HG03442 (cell line): ENCODE measurements at regions not wholly inside any gene's neighbourhood (a gene's known extent, or its start where the extent isn't known, plus 50 kb on each side); places are given as distances from the start of the nearest gene placed in this dataset.
"Not testable (repeated sequence)": the region's sequence is repeated elsewhere in the genome, so short reads cannot be mapped to it uniquely, and the experiment has no call there.

Experiments used
- ATAC-seq: cut with Tn5 transposase; IDR thresholded peaks from one replicate; pipeline ENCODE4 v1.9.1; 2021; ENCODE audit warnings: mild to moderate bottlenecking, moderate library complexity; ENCODE audit not compliant: unreplicated experiment

GRCh38 chr5:173667702-173668101 lies 51.3 kb upstream of the BOD1 start:
- no peak for ATAC-seq

GRCh38 chr5:173668245-173668800 lies 51.9 kb upstream of the BOD1 start:
- ATAC-seq: no peak

- no peak for ATAC-seq
Observed at GRCh38 chr5:173668910-173669309, 52.5 kb upstream of the BOD1 start.

DNA sequence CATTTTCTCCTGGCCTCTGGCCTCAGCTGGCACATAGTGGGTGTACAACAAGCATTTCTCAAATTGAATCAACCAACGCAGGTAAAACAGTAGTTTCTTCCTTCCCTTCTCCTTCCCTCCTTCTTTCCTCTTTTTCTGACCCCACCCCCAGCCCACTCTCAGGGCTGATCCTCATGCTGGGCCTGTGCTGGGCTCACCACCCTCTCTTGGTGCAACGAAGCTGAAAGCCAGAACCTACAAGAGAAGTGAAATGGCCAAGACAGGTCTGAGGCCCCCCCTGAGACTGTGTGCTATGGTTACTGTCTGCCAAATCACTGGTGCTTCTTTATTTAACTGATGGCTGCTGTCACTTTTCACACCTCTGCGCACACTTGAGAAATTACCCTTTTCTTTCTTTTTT lies 53.0 kb upstream of the BOD1 start:
- no peak for ATAC-seq

DNA sequence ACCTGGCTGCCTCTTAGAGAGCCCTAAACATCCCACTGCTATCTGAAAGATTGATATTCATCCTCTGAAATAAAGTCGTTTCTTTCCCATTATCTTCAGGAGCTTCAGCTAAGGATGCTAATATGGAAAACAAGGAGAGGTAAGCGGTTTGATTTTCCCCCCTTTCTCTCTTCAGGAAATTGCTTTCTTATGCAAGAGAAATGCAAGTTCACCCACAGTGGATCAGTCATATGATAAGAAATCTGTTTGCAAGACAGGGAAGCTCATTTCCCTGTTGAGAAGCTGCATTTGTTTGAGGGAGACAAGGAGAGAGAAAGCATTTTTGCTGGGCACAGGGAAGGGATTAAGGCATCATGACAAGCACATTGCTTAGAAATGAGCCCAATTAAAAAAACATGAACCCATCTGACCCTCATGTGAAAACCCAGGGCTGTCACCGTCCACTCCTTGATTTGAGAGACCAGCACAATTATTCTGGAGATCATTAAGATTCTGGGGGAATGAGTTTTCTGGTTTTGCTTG lies 53.7 kb upstream of the BOD1 start:
- ATAC-seq: no peak

- no peak for ATAC-seq
Observed at GRCh38 chr5:173670791-173671120, 54.3 kb upstream of the BOD1 start.

DNA sequence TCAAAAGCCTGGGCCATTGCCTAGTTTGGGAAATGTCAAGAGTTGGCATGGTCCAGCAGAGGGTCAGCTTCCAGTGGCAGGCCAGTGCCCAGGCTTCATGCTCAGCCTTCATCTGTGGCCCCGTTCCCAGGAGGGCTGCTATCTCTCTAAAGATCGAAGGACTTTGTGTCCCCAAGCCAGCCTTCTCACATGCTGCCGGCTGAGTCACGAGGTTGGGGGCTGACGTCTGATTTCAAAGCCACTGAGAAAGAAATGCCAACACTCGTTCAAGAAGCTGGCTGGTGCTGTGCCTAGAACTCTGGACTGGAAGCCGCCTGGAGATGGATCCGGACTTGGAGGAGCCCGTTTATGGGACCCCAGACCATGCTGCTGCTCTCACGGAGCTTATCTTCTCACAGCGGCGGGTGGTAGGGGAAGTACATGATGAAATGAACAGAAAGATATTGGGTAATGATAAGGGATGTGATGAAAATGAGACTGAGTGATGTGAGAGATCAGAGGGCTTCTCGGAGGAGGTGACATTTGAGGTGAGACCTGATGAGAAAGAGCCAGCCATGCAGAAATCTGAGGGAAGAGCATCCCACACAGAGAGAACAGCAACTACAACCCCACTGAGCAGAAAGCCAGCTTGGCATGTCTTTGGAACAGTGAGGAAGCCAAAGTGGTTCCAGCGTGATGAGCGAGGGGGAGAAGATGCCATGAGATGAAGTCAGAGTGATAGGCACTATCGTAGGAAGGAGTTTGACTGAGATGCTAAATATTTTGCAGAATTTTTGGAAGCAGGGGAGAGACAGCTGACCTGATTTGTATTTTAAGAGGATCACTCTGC lies 54.9 kb upstream of the BOD1 start:
- no peak for ATAC-seq

DNA sequence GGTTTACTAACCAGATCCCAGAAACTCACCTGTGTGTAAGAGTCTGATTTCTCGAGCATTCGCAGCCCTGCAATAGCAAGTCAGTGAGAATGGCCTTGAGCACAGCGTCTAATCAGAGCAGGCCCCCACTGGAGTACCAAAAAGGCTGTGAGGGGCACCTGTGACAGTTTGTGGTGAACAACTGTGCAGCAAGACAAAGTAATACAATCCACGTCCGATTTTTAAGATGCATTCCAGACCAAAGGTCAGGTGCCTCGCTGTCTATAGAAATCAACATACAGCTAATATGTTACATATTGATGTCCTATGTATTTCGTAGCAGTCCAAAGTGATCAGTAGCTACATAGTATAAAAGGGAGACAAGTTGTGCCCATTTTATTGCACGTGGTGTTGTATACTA lies 55.7 kb upstream of the BOD1 start:
- no peak for ATAC-seq

- no peak for ATAC-seq
Observed at GRCh38 chr5:173672891-173673290, 56.4 kb upstream of the BOD1 start.

DNA sequence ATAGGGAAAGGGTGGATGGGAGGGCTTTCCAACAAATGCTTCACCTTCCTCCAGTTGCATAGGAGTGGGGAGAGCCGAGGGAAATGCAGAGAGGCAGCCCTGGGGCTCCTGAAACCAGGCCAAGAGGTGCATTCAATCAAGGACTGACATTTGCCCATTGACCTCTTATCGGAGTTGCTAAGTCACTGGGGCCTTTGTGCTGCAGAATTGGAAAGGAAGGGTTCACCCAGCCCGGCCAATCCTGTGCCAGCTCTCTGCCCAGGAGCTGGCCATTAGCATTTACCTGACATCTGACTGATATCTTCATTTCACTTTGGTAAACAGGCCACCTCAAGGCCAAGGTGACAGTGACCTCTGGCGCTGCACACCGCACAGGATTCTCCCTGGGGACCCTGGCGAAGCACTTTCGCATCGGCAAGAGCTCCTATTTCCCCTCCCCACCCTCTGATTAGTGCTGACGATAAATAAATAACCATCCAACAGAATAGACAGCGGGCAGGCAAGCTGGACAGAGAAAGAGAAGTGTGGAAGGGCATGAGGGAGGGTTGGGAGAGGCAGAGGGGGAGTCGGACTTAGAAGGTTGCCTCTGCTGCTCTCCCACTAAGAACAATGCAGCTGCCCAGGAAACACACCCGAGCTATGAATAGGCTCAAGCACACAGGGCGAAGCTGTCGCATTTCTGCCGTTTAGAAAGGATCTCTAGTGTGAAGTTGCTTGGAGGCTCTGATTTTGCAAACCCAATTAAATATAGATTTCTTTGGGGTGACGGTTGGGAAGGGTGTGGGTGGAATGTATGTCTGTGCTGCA lies 57.0 kb upstream of the BOD1 start:
- ATAC-seq: no peak

DNA sequence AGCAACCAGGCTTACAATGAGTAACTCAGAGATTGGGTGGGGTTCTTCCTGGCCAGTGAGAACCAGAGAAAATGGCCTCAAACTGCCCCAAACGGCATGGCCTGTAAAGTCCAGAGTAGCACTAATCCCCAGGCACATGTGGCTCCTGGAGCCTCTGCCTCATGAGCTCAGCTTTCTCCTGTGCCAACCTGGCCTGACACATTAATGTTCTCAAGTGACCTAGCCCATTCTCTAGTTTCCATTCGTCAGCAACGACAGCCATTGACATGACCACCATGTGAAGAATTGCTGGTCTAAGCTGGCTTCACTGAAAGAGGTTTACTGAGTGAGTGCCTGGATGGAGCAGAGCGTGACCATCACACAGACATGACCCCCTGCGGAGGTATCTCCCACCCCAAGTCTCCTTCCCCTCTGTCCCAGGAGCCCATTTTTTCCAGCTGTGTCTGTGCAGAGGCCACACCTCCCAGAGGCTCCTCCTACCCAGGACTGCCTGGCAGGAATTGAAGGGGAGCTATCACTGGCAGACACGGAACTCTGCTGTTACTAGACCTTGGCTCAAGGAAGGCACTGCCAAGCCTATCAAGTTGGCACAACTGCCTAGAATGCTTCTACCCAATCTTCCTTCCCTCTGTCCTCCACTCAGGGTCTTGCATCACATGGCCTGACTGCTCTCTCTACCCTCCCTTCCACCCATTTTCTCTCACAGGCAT lies 59.0 kb upstream of the BOD1 start:
- ATAC-seq: no peak

- ATAC-seq: no peak
Observed at GRCh38 chr5:173676375-173676774, 59.9 kb upstream of the BOD1 start.

GRCh38 chr5:173677125-173677672 lies 60.7 kb upstream of the BOD1 start:
- ATAC-seq: no peak

DNA sequence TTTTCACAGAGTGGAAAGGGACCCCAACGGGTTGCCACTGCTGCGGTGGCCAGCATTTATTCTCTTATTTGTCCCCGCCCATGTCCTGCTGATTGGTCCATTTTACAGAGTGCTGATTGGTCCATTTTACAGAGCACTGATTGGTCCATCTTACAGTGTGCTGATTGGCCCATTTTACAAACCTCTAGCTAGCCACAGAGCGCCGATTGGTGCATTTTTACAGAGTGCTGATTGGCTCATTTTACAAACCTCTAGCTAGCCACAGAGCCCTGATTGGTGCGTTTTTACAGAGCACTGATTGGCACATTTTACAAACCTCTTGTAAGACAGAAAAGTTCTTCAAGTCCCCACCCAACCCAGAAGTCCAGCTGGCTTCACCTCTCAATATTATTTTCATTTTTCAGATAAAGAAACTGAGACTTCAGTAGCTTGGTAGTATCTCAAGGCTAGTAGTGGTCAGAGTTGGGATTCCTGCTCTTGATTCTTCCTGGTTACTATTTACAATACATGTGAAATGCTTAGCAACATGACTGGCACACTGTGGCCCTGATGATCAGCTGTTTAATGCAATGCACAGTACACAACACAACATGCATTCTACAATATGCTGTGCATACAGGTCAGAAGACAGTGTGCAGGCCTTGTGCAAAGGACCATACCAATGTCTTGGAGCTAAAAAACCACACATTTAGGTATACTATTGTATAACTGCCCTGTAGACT lies 63.6 kb upstream of the BOD1 start:
- ATAC-seq: peak; percentile 65

GRCh38 chr5:173680660-173681242 lies 64.3 kb upstream of the BOD1 start:
- ATAC-seq: peak; percentile 80

DNA sequence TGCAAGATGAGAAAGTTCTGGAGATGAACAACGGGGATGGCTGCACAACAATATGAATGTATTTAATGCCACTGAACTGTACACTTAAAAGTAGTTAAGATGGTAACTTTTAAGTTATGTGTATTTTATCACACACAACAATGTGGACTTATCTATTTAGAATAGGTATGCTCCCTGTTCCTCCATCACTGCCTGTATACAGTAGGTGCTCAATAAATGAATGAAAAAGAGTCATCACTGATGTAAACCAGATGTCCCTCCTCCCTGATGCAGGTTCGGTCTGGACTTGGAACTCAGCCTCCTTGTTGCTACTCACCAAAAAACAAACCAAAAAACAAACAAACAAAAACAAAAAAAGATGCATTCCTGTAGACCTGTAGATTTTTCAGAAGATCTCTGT lies 65.9 kb upstream of the BOD1 start:
- ATAC-seq: no peak

DNA sequence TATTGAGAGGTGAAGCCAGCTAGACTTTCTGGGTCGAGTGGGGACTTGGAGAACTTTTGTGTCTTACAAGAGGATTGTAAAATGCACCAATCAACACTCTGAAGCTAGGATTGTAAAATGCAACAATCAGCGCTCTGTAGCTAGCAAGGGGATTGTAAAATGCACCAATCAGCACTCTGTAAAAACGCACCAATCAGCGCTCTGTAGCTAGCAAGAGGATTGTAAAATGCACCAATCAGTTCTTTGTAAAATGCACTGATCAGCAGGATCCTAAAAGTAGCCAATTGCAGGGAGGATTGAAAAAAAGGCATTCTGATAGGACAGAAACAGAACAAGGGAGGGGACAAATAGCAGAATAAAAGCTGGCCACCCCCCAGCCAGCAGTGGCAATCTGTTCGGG lies 68.1 kb upstream of the BOD1 start:
- not testable (repeated sequence) for ATAC-seq

DNA sequence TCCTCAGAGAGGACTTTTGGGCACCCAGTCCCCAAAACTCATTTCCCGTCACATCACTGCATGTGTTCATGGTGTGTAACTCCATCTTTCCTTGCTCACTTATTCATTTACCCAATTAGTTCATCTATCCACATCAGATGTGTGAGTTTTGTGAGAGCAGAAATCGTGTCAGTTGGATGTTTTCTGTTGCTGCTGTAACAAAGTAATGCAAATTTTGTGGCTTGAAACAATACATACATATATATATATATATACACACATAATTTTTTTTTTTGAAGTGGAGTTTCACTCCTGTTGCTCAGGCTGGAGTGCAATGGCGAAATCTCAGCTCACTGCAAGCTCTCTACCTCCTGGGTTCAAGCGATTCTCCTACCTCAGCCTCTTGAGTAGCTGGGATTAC lies 70.5 kb upstream of the BOD1 start:
- no peak for ATAC-seq

DNA sequence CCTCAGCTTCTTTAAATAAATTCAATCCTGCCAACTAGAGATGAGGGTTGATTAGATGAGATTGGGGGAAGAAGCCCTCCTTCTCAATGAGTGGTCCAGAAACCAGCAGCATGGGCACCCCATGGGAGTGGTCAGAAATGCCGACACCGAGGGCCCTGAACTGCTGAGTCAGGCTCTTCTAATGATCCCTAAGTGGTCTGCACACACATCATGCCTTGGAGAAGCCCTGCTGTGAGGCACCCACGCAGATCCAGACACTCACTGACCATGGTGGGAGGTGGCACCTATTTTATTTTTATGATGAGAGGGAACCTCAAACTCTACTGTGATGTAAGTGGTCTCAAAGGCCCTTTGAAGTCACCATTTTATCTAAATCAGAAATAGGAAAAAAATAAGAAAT lies 72.3 kb upstream of the BOD1 start:
- ATAC-seq: no peak

- no peak for ATAC-seq
Observed at GRCh38 chr5:173689171-173689736, 72.8 kb upstream of the BOD1 start.
